ENCODE measurements at regions not wholly inside any gene's neighbourhood (a gene's known extent, or its start where the extent isn't known, plus 50 kb on each side); places are given as distances from the start of the nearest gene placed in this dataset.

DNA sequence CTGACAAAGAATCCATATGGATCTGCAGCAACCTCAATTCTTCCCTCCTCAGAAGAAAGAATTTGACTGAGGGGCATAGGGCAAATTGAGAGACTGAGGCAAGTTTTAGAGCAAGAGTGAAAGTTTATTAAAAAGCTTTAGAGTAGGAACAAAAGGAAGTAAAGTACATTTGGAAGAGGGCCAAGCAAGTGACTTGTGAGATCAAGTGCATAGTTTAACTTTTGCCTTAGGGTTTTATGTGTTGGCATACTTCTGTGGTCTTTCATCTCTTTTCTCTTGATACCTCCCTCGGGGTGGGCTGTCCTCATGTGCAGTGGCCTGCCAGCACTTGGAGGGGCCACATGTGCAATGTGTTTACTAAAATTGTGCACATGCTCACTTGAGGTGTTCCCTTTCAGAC is 98.0 kb upstream of the MAGEB16 start:
- TF ChIP-seq POLR2AphosphoS5 (IDR thresholded peaks at IDR 0.05; ENCODE audit: low read depth, low read length) (no peak), POLR2A (IDR thresholded peaks at IDR 0.05; ENCODE audit: low read depth, low read length) (no peak)
